GM13977 (cell line): ENCODE measurements at regions not wholly inside any gene's neighbourhood (a gene's known extent, or its start where the extent isn't known, plus 50 kb on each side); places are given as distances from the start of the nearest gene placed in this dataset.

Experiments used
- DNase-seq: peaks from one replicate; pipeline ENCODE4 v3.0.0; 2012; ENCODE audit warnings: low spot score
- CTCF ChIP-seq: IDR thresholded peaks from 2 replicates; pipeline ENCODE4 v1.5.1; 2012; ENCODE audit warnings: mild to moderate bottlenecking, control low read depth; ENCODE audit not compliant: insufficient read depth; ENCODE audit errors: extremely low read depth, missing control alignments
- in situ Hi-C: fragments of 300-500 bp; cut with MboI; formaldehyde crosslinking; loops from one replicate; pipeline ENCODE4 v1.12.0; 2022; ENCODE audit warnings: low sequenced_read_pairs, low pct_unique_long_range_greater_than_20kb, mixed read lengths, inconsistent platforms; ENCODE audit not compliant: unreplicated experiment

GRCh38 chr3:144403040-144403457, 431.4 kb downstream of the DIPK2A start:
- in situ Hi-C loops: no loop called here
- no peak for TF ChIP-seq CTCF
- DNase-seq: no peak

GRCh38 chr3:144407335-144407734, 435.7 kb downstream of the DIPK2A start:
- in situ Hi-C loops: no loop called here
- no peak for DNase-seq
- no peak for TF ChIP-seq CTCF

- in situ Hi-C loops: no loop called here
- no peak for TF ChIP-seq CTCF
- DNase-seq: no peak
Observed at GRCh38 chr3:144409319-144409718, 437.7 kb downstream of the DIPK2A start.

- TF ChIP-seq CTCF: no peak
- no peak for DNase-seq
- in situ Hi-C loops: no loop called here
Observed at GRCh38 chr3:144413068-144413467, 441.4 kb downstream of the DIPK2A start.

GRCh38 chr3:144415492-144415891, 443.9 kb downstream of the DIPK2A start:
- in situ Hi-C loops: no loop called here
- TF ChIP-seq CTCF: no peak
- no peak for DNase-seq

GRCh38 chr3:144424606-144425005, 453.0 kb downstream of the DIPK2A start:
- in situ Hi-C loops: no loop called here
- no peak for DNase-seq
- no peak for TF ChIP-seq CTCF

GRCh38 chr3:144426366-144426765, 454.7 kb downstream of the DIPK2A start:
- no peak for DNase-seq
- in situ Hi-C loops: no loop called here
- TF ChIP-seq CTCF: no peak
